Retinal pigment epithelial cell (primary cell): ENCODE measurements at regions not wholly inside any gene's neighbourhood (a gene's known extent, or its start where the extent isn't known, plus 50 kb on each side); places are given as distances from the start of the nearest gene placed in this dataset.

Experiments used
- DNase-seq: peaks from one replicate; pipeline ENCODE4 v3.0.0-alpha.2; 2010; ENCODE audit warnings: low read depth
- H3K4me3 ChIP-seq: 2 replicates; pipeline ENCODE4 v1.5.1; 2011; ENCODE audit warnings: mild to moderate bottlenecking, low read length, control low read depth, moderate library complexity
- TF ChIP-seq, protein P1 (sequence below): conservative IDR thresholded peaks from 2 replicates; pipeline ENCODE4 v1.5.1; 2011; ENCODE audit warnings: low read depth, low read length, control low read depth, inconsistent platforms

DNA sequence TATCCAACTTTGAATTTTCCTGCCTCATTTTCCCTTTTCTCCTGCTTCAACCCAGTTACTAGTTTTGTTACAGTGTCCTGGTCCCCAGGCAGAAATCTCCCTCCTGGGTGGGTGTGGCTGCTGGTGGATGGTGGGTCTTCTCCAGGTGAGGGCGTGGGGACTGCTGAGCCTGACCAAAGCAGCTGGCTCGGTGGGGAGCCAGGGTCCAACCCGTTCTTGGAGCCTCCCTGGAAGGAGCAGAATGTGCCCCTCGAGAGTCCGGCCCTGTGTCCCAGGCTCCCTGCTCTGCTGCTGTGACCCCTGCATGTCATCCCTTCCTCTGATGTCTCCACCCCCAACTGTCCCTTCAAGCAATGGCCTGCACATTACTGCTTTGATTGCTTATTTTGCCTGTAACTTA is 86.6 kb upstream of the TCERG1L start:
- DNase-seq = no peak
- H3K4me3 ChIP-seq = no peak overlapping the region
- TF ChIP-seq, protein P1, sequence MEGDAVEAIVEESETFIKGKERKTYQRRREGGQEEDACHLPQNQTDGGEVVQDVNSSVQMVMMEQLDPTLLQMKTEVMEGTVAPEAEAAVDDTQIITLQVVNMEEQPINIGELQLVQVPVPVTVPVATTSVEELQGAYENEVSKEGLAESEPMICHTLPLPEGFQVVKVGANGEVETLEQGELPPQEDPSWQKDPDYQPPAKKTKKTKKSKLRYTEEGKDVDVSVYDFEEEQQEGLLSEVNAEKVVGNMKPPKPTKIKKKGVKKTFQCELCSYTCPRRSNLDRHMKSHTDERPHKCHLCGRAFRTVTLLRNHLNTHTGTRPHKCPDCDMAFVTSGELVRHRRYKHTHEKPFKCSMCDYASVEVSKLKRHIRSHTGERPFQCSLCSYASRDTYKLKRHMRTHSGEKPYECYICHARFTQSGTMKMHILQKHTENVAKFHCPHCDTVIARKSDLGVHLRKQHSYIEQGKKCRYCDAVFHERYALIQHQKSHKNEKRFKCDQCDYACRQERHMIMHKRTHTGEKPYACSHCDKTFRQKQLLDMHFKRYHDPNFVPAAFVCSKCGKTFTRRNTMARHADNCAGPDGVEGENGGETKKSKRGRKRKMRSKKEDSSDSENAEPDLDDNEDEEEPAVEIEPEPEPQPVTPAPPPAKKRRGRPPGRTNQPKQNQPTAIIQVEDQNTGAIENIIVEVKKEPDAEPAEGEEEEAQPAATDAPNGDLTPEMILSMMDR = no peak

DNA sequence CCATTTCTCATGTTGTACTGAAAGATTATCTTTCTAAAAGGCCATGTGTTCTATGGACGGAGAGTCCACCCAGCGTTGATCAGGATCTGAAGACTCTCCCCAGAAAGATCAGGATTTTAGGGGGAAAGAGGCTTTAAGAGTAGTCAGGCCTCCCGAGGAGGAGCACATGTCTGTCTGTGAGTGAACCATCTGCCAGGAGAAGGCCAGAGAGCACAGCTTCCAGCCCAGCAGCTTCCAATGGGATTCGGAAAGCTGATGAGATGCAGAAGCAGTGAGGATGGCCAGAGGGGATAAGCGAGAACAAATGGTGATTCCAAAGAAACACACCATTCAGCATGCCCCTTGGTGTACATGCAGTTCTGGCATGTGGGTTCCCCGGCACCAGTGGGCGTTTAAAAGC is 88.5 kb upstream of the TCERG1L start:
- no peak overlapping the region for H3K4me3 ChIP-seq
- TF ChIP-seq, protein P1 = no peak
- no peak for DNase-seq

DNA sequence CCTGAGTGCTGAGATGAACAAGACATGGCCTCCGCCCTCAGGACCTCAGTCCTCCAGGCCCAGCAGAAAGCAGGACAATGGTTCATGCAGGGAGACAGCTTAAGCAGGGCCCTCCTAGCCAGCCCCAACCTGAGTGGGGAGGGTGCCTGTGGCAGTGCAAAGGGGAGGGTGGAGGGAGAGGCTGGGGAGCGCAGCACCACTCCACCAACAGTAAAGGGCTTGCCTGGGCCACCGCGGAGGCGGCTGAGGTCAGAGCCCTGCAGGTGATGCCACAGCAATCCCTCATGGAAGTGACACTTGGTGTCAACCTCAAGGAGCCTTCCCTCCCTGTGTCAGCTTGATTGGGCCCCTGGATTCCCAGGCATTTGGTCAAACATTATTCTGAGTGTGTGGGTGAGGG is 89.0 kb upstream of the TCERG1L start:
- TF ChIP-seq, protein P1 = no peak
- H3K4me3 ChIP-seq = no peak overlapping the region
- no peak for DNase-seq

DNA sequence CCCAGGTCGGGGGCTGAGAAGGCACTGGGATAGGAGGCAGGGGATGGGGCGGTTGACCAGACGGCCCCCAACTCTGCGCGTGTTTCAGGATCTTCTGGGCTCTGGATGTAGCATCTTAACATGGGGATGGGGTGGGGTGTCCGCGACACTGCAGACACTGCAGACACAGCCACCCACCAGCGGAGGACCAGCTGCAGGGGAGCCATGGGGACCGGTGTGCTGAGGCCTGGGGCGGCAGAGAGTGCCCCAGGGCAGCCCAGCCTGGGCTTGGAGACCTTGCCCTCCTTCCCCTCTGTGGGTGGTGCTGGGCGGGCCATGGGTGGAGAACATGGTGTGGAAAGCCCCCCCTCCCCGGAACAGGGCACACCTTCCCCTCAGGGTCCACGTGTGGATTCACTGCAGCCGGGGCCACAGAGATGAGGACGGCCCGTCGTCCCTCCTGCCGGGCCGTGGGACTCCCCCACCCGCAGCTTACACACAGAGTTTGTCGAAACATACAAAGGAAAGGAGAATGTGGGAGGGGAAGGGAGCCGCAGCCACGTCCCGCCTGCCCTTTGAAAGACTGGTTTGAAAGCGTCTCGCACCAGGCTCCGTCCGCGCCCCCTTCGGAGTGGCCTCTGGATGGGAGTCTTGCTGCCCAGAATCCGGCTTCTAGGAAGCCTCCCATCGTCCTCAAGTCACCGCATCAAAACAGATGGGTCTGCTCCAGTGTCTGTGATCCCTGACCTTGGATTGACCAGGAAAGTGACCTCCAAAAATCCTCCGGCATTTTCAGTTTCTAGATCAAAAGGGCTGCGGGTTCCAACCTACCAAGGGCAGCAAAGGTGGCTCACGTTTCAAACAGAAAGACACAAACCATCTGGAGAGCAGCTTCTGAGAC is 91.5 kb upstream of the TCERG1L start:
- TF ChIP-seq, protein P1 = no peak
- no peak for DNase-seq
- H3K4me3 ChIP-seq = no peak overlapping the region

DNA sequence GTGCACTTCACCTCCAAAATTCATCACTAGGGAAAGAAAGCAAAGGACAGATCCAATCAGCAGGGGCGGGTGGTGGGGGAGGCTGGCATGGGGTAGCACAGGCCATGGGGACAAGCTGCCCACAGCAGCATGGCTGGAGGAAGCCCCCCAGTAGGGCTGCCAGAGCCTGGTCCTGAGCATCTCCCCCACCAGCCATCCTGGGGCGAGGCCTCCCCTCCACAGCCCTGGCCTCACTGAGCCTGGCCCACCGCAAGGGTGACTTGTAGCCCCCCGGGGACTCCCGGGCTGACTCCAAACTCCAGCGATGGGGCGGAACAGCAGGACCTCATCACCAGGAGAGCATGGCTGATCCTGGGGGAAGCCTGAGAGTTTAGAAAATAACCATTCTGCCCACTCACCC is 92.4 kb upstream of the TCERG1L start:
- no peak overlapping the region for H3K4me3 ChIP-seq
- TF ChIP-seq, protein P1 = no peak
- no peak for DNase-seq

DNA sequence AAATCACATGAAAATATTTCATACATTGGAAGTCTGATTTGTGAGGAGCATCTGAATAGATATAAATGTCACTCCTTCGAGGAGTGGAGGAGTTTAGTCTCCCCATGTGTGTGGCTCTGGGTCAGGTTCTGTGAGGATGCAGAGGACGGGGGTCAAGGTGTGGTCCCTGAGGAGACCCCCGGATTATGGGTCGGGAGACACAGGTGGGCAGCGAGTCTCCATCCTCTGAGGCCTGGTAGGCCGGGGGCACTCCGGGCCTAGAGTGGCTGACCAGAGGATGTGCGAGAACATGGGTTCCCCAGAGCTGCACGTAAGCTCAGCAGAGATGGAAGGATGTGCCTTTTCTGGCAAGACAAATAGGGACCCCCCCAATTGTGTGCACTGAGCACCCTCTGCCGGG is 93.4 kb upstream of the TCERG1L start:
- no peak overlapping the region for H3K4me3 ChIP-seq
- DNase-seq = no peak
- TF ChIP-seq, protein P1 = no peak
